ENCODE measurements at regions not wholly inside any gene's neighbourhood (a gene's known extent, or its start where the extent isn't known, plus 50 kb on each side); places are given as distances from the start of the nearest gene placed in this dataset.
"Not testable (repeated sequence)": the region's sequence is repeated elsewhere in the genome, so short reads cannot be mapped to it uniquely, and the experiment has no call there.

DNA sequence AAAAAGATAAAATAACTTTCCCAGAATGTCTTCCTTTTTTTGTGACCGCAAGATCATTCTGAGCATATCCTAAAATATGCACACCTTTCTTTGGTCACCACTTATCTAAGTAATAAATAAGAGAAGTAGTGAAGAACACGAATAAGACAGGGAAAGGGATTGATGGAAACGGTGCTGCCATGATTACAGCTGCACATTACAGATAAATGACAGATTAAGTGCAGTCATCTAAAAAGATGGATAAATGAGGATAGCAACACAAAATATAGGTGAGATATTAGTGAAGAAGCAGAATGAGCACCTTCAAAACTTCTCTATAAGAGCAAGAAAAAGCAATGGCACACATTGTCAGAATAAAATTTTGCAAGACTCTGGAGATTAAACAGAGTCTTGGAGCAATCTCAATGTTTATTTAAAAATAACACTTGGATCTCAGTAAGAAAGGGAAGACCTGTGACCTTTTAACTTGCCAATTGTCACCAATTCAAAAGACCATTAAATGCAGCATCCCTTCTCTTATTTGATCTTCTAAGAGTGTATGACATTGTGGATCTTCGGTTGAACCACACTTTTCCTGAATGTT is 567.1 kb downstream of the KCNJ2 start:
- H3K27ac Mint-ChIP-seq, result no peak overlapping the region
- no peaks in the 10 kb centered on the region for H3K4me1 Mint-ChIP-seq
- H3K36me3 Mint-ChIP-seq, result no peaks in the 10 kb centered on the region
- no peak overlapping the region for H3K4me3 Mint-ChIP-seq
- TF ChIP-seq, protein P1, sequence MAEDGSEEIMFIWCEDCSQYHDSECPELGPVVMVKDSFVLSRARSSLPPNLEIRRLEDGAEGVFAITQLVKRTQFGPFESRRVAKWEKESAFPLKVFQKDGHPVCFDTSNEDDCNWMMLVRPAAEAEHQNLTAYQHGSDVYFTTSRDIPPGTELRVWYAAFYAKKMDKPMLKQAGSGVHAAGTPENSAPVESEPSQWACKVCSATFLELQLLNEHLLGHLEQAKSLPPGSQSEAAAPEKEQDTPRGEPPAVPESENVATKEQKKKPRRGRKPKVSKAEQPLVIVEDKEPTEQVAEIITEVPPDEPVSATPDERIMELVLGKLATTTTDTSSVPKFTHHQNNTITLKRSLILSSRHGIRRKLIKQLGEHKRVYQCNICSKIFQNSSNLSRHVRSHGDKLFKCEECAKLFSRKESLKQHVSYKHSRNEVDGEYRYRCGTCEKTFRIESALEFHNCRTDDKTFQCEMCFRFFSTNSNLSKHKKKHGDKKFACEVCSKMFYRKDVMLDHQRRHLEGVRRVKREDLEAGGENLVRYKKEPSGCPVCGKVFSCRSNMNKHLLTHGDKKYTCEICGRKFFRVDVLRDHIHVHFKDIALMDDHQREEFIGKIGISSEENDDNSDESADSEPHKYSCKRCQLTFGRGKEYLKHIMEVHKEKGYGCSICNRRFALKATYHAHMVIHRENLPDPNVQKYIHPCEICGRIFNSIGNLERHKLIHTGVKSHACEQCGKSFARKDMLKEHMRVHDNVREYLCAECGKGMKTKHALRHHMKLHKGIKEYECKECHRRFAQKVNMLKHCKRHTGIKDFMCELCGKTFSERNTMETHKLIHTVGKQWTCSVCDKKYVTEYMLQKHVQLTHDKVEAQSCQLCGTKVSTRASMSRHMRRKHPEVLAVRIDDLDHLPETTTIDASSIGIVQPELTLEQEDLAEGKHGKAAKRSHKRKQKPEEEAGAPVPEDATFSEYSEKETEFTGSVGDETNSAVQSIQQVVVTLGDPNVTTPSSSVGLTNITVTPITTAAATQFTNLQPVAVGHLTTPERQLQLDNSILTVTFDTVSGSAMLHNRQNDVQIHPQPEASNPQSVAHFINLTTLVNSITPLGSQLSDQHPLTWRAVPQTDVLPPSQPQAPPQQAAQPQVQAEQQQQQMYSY (CRISPR knock-in tag; IDR thresholded peaks at IDR 0.05), result no peak
- TF ChIP-seq TEAD1 (CRISPR knock-in tag; IDR thresholded peaks at IDR 0.05), result no peak
- TF ChIP-seq NFE2L1 (CRISPR knock-in tag; IDR thresholded peaks at IDR 0.05), result no peak
- TF ChIP-seq RELA (CRISPR knock-in tag; IDR thresholded peaks at IDR 0.05; ENCODE audit: borderline replicate concordance), result no peak
- no peak for TF ChIP-seq CBFB (CRISPR knock-in tag; IDR thresholded peaks at IDR 0.05; ENCODE audit: low read depth)
- TF ChIP-seq ZNF423 (CRISPR knock-in tag; IDR thresholded peaks at IDR 0.05), result no peak
- no peak for TF ChIP-seq FOXP1 (CRISPR knock-in tag; IDR thresholded peaks at IDR 0.05; ENCODE audit: borderline replicate concordance)
- TF ChIP-seq, protein P2, sequence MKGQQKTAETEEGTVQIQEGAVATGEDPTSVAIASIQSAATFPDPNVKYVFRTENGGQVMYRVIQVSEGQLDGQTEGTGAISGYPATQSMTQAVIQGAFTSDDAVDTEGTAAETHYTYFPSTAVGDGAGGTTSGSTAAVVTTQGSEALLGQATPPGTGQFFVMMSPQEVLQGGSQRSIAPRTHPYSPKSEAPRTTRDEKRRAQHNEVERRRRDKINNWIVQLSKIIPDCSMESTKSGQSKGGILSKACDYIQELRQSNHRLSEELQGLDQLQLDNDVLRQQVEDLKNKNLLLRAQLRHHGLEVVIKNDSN (CRISPR knock-in tag; IDR thresholded peaks at IDR 0.05), result no peak
- no peak for TF ChIP-seq SP1 (CRISPR knock-in tag; conservative IDR thresholded peaks at IDR 0.05)
- CTCF ChIA-PET, result no interaction called here
- no peaks in the 10 kb centered on the region for H3K27me3 Mint-ChIP-seq (ENCODE audit: low read depth)
- POLR2A ChIA-PET, result no interaction called here
- DNase-seq (ENCODE audit: low spot score) (no peak), ATAC-seq (no peak)
- no peaks in the 10 kb centered on the region for H3K9me3 Mint-ChIP-seq

DNA sequence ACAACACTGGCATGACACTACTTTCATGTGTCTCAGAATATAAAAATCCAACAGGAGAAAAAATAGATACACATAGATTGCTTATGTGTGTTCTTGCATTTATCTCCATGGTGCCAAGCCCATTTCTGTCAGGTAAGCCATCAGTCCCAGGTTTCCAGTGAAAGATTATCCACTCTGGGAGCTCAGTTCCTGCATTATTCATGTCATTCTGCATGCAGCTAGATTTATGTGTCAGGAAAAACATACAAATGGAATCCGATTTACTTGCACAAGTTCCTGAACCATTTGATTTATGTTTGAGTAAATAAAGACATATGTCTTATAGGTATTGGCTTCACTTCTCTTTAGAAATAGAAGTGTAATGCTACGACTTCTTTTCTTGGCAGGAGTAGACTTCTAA is 569.7 kb downstream of the KCNJ2 start:
- ATAC-seq (no peak), DNase-seq (ENCODE audit: low spot score) (no peak)
- H3K27me3 Mint-ChIP-seq (ENCODE audit: low read depth), result no peaks in the 10 kb centered on the region
- ChIA-PET POLR2A (no interaction called here), CTCF (no interaction called here)
- no peaks in the 10 kb centered on the region for H3K4me1 Mint-ChIP-seq
- H3K9me3 Mint-ChIP-seq, result no peaks in the 10 kb centered on the region
- H3K27ac Mint-ChIP-seq, result no peak overlapping the region
- no peak for TF ChIP-seq SMAD4 (CRISPR knock-in tag; IDR thresholded peaks at IDR 0.05)
- TF ChIP-seq ZNF219 (CRISPR knock-in tag; IDR thresholded peaks at IDR 0.05; ENCODE audit: borderline replicate concordance), result no peak
- TF ChIP-seq NFE2L1 (CRISPR knock-in tag; IDR thresholded peaks at IDR 0.05), result no peak
- TF ChIP-seq, protein P3, sequence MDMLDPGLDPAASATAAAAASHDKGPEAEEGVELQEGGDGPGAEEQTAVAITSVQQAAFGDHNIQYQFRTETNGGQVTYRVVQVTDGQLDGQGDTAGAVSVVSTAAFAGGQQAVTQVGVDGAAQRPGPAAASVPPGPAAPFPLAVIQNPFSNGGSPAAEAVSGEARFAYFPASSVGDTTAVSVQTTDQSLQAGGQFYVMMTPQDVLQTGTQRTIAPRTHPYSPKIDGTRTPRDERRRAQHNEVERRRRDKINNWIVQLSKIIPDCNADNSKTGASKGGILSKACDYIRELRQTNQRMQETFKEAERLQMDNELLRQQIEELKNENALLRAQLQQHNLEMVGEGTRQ (CRISPR knock-in tag; IDR thresholded peaks at IDR 0.05), result no peak
- no peaks in the 10 kb centered on the region for H3K36me3 Mint-ChIP-seq
- no peak overlapping the region for H3K4me3 Mint-ChIP-seq

DNA sequence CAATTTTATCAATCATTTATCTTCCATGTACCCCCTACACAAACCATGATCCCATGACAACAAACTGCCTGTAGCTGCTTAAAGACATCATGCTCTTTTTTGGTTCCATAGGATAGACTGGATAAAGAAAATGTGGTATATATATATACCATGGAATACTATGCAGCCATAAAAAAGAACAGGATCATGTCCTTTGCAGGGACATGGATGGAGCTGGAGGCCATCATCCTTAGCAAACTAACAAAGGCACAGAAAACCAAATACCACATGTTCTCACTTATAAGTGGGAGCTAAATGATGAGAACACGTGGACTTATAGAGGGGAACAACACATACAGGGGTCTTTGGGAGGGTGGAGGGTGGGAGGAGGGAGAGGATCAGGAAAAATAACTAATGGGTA is 577.2 kb downstream of the KCNJ2 start:
- H3K4me3 Mint-ChIP-seq; H3K4me1 Mint-ChIP-seq; H3K27ac Mint-ChIP-seq; H3K27me3 Mint-ChIP-seq (ENCODE audit: low read depth); CTCF ChIA-PET; DNase-seq (ENCODE audit: low spot score); H3K36me3 Mint-ChIP-seq; POLR2A ChIA-PET; ATAC-seq: not testable (repeated sequence)
- H3K9me3 Mint-ChIP-seq, result peaks cover 15% of the 10 kb centered on the region

DNA sequence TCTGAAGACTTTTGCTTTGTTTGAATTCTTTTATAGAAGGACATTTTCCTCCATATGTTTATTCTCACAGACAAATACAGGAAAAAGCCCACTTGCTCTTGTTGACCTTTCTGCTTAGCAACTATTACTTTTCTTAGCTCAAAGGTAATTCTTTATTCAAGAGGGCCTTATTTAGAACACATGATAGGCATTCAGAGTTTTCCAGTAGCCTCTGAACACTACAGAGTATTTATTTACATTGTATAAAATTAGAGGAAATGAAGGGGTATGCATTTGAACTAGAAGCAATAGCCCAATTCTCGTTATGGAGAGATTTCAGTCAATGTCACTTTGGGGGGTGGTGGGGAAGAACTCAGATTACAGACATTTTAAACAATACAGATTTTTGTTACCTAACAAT is 581.7 kb downstream of the KCNJ2 start:
- peaks cover 15% of the 10 kb centered on the region for H3K9me3 Mint-ChIP-seq
- CTCF ChIA-PET, result no interaction called here
- no peak for ATAC-seq
- no peak for DNase-seq (ENCODE audit: low spot score)
- no peaks in the 10 kb centered on the region for H3K27me3 Mint-ChIP-seq (ENCODE audit: low read depth)
- POLR2A ChIA-PET, result no interaction called here
- no peaks in the 10 kb centered on the region for H3K4me1 Mint-ChIP-seq
- no peak overlapping the region for H3K4me3 Mint-ChIP-seq
- no peaks in the 10 kb centered on the region; the same call in 1 of the 2 replicates for H3K36me3 Mint-ChIP-seq
- H3K27ac Mint-ChIP-seq, result no peak overlapping the region
- TF ChIP-seq ZNF416 (CRISPR knock-in tag; IDR thresholded peaks at IDR 0.05) (no peak), CBFB (CRISPR knock-in tag; IDR thresholded peaks at IDR 0.05; ENCODE audit: low read depth) (no peak), RORB (CRISPR knock-in tag; IDR thresholded peaks at IDR 0.05) (no peak), ZNF317 (CRISPR knock-in tag; IDR thresholded peaks at IDR 0.05; ENCODE audit: borderline replicate concordance, low read depth) (no peak), TCF7 (CRISPR knock-in tag; IDR thresholded peaks at IDR 0.05; ENCODE audit: low read depth) (no peak), ELF4 (CRISPR knock-in tag; IDR thresholded peaks at IDR 0.05; ENCODE audit: low read depth) (no peak), ETV6 (CRISPR knock-in tag; IDR thresholded peaks at IDR 0.05) (no peak)
- TF ChIP-seq, protein P4, sequence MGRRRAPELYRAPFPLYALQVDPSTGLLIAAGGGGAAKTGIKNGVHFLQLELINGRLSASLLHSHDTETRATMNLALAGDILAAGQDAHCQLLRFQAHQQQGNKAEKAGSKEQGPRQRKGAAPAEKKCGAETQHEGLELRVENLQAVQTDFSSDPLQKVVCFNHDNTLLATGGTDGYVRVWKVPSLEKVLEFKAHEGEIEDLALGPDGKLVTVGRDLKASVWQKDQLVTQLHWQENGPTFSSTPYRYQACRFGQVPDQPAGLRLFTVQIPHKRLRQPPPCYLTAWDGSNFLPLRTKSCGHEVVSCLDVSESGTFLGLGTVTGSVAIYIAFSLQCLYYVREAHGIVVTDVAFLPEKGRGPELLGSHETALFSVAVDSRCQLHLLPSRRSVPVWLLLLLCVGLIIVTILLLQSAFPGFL (CRISPR knock-in tag; IDR thresholded peaks at IDR 0.05; ENCODE audit: borderline replicate concordance), result no peak
- TF ChIP-seq, protein P5, sequence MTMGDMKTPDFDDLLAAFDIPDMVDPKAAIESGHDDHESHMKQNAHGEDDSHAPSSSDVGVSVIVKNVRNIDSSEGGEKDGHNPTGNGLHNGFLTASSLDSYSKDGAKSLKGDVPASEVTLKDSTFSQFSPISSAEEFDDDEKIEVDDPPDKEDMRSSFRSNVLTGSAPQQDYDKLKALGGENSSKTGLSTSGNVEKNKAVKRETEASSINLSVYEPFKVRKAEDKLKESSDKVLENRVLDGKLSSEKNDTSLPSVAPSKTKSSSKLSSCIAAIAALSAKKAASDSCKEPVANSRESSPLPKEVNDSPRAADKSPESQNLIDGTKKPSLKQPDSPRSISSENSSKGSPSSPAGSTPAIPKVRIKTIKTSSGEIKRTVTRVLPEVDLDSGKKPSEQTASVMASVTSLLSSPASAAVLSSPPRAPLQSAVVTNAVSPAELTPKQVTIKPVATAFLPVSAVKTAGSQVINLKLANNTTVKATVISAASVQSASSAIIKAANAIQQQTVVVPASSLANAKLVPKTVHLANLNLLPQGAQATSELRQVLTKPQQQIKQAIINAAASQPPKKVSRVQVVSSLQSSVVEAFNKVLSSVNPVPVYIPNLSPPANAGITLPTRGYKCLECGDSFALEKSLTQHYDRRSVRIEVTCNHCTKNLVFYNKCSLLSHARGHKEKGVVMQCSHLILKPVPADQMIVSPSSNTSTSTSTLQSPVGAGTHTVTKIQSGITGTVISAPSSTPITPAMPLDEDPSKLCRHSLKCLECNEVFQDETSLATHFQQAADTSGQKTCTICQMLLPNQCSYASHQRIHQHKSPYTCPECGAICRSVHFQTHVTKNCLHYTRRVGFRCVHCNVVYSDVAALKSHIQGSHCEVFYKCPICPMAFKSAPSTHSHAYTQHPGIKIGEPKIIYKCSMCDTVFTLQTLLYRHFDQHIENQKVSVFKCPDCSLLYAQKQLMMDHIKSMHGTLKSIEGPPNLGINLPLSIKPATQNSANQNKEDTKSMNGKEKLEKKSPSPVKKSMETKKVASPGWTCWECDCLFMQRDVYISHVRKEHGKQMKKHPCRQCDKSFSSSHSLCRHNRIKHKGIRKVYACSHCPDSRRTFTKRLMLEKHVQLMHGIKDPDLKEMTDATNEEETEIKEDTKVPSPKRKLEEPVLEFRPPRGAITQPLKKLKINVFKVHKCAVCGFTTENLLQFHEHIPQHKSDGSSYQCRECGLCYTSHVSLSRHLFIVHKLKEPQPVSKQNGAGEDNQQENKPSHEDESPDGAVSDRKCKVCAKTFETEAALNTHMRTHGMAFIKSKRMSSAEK (CRISPR knock-in tag; IDR thresholded peaks at IDR 0.05; ENCODE audit: borderline replicate concordance), result no peak
